ENCODE measurements at regions not wholly inside any gene's neighbourhood (a gene's known extent, or its start where the extent isn't known, plus 50 kb on each side); places are given as distances from the start of the nearest gene placed in this dataset.

- Histone ChIP-seq H3K27me3 (ENCODE audit: insufficient read depth, poor library complexity, severe bottlenecking) (no peaks in the 10 kb centered on the region), H3K4me3 (replicated peaks; ENCODE audit: insufficient read depth, low read length) (no peak overlapping the region), H3K27ac (replicated peaks) (peak overlapping the region; percentile 34)
- TF ChIP-seq CTCF (IDR thresholded peaks at IDR 0.05; ENCODE audit: insufficient read depth, low read length) (no peak), SPI1 (IDR thresholded peaks at IDR 0.05; ENCODE audit: borderline replicate concordance, low read depth) (peak; percentile 39; the same call in 1 of the 2 replicates)
- DNase-seq (ENCODE audit: low read depth in 1 of 2, low spot score in 1 of 2) = peak; percentile 22 to 51
Measured at GRCh38 chr11:33959855-33960400, 68.1 kb upstream of the LMO2 start.

GRCh38 chr11:33957304-33957917, 65.5 kb upstream of the LMO2 start:
- TF ChIP-seq GABPA (IDR thresholded peaks at IDR 0.05; ENCODE audit: low read depth) = no peak
- no peak for TF ChIP-seq CTCF (IDR thresholded peaks at IDR 0.05; ENCODE audit: insufficient read depth, low read length)
- TF ChIP-seq REST (IDR thresholded peaks at IDR 0.05; ENCODE audit: insufficient replicate concordance, low read depth) = no peak
- TF ChIP-seq POLR2AphosphoS5 (IDR thresholded peaks at IDR 0.05; ENCODE audit: low read depth) = no peak
- no peak for TF ChIP-seq SPI1 (IDR thresholded peaks at IDR 0.05; ENCODE audit: borderline replicate concordance, low read depth)
- Histone ChIP-seq H3K27ac (replicated peaks) (no peak overlapping the region), H3K4me3 (replicated peaks; ENCODE audit: insufficient read depth, low read length) (no peak overlapping the region), H3K27me3 (ENCODE audit: insufficient read depth, poor library complexity, severe bottlenecking) (no peaks in the 10 kb centered on the region)
- no peak for DNase-seq (ENCODE audit: low read depth in 1 of 2, low spot score in 1 of 2)

GRCh38 chr11:33956611-33957010, 64.7 kb upstream of the LMO2 start:
- no peaks in the 10 kb centered on the region for H3K27me3 ChIP-seq (ENCODE audit: insufficient read depth, poor library complexity, severe bottlenecking)
- no peak overlapping the region for H3K27ac ChIP-seq (replicated peaks)
- TF ChIP-seq POLR2AphosphoS5 (IDR thresholded peaks at IDR 0.05; ENCODE audit: low read depth) (no peak), CTCF (IDR thresholded peaks at IDR 0.05; ENCODE audit: insufficient read depth, low read length) (no peak), GABPA (IDR thresholded peaks at IDR 0.05; ENCODE audit: low read depth) (no peak), SPI1 (IDR thresholded peaks at IDR 0.05; ENCODE audit: borderline replicate concordance, low read depth) (no peak), REST (IDR thresholded peaks at IDR 0.05; ENCODE audit: insufficient replicate concordance, low read depth) (no peak)
- DNase-seq (ENCODE audit: low read depth in 1 of 2, low spot score in 1 of 2) = no peak
- no peak overlapping the region for H3K4me3 ChIP-seq (replicated peaks; ENCODE audit: insufficient read depth, low read length)

- Histone ChIP-seq H3K27me3 (ENCODE audit: insufficient read depth, poor library complexity, severe bottlenecking) (no peaks in the 10 kb centered on the region), H3K4me3 (replicated peaks; ENCODE audit: insufficient read depth, low read length) (no peak overlapping the region), H3K27ac (replicated peaks) (no peak overlapping the region)
- DNase-seq (ENCODE audit: low read depth in 1 of 2, low spot score in 1 of 2) = no peak
- TF ChIP-seq CTCF (IDR thresholded peaks at IDR 0.05; ENCODE audit: insufficient read depth, low read length) = no peak
- no peak for TF ChIP-seq SPI1 (IDR thresholded peaks at IDR 0.05; ENCODE audit: borderline replicate concordance, low read depth)
- TF ChIP-seq GABPA (IDR thresholded peaks at IDR 0.05; ENCODE audit: low read depth) = no peak
- TF ChIP-seq POLR2AphosphoS5 (IDR thresholded peaks at IDR 0.05; ENCODE audit: low read depth) = no peak
- no peak for TF ChIP-seq REST (IDR thresholded peaks at IDR 0.05; ENCODE audit: insufficient replicate concordance, low read depth)
Measured at GRCh38 chr11:33953289-33953688, 61.4 kb upstream of the LMO2 start.

Data from HL-60 (cell line).